Gastroesophageal sphincter (tissue), 4 donors: ENCODE measurements at regions not wholly inside any gene's neighbourhood (a gene's known extent, or its start where the extent isn't known, plus 50 kb on each side); places are given as distances from the start of the nearest gene placed in this dataset.

Experiments used
- ATAC-seq: fragments of 150-250 bp; one replicate; pipeline ENCODE4 v1.9.1; 2016; ENCODE audit warnings: mild to moderate bottlenecking, moderate library complexity
- H3K27ac ChIP-seq, 4 donors: fragments of 200-600 bp; sonication (generic) in 3 of 4; 1 replicate in 3 of 4; 2 replicates in 1 of 4; pipeline ENCODE4 v1.5.1; 2016 to 2019
- H3K27me3 ChIP-seq: fragments of 200-600 bp; sonication (generic); one replicate; pipeline ENCODE4 v1.5.1; 2019
- H3K36me3 ChIP-seq, 2 donors: fragments of 200-600 bp; sonication (generic); one replicate each; pipeline ENCODE4 v1.5.1; 2019; ENCODE audit warnings: control low read depth in 1 of 2
- H3K4me1 ChIP-seq, 3 donors: fragments of 200-600 bp; sonication (generic); 1 replicate in 2 of 3; 2 replicates in 1 of 3; pipeline ENCODE4 v1.5.1; 2016 to 2019; ENCODE audit warnings: control low read depth in 2 of 3
- H3K4me3 ChIP-seq, 2 donors: fragments of 200-600 bp; sonication (generic); one replicate each; pipeline ENCODE4 v1.5.1; 2019; ENCODE audit warnings: mild to moderate bottlenecking in 1 of 2, moderate library complexity in 1 of 2
- H3K9me3 ChIP-seq, 3 donors: fragments of 200-600 bp; sonication (generic); one replicate each; pipeline ENCODE4 v1.5.1; 2017 to 2019; ENCODE audit warnings: control low read depth in 2 of 3
- EP300 ChIP-seq: sonication (generic); formaldehyde crosslinking; IDR thresholded peaks from one replicate; pipeline ENCODE4 v1.6.1; 2017; ENCODE audit warnings: antibody characterized with exemption, mild to moderate bottlenecking
- POLR2A ChIP-seq, 2 donors: fragments of 450-650 bp; IDR thresholded peaks; one replicate each; pipeline ENCODE4 v1.6.1; 2017; ENCODE audit warnings: antibody characterized with exemption in 2 of 2, mild to moderate bottlenecking in 2 of 2, moderate library complexity in 1 of 2
- POLR2AphosphoS5 ChIP-seq: sonication (generic); formaldehyde crosslinking; IDR thresholded peaks from one replicate; pipeline ENCODE4 v1.6.1; 2017; ENCODE audit warnings: antibody characterized with exemption
- WGBS, 2 donors: methylation state at CpG; one replicate each; pipeline ENCODE4 v1.1.5; 2018; ENCODE audit warnings: low coverage in 1 of 2; 5-methylcytosine and 5-hydroxymethylcytosine counted together
- TF ChIP-seq, protein P1 (sequence below), 4 experiments: fragments of 200-600 bp in 2 of 4; fragments of 450-650 bp in 2 of 4; sonication (generic) in 1 of 4; IDR thresholded peaks; one replicate each; pipeline ENCODE4 v1.5.1; 2017 to 2019; ENCODE audit warnings: antibody characterized with exemption in 4 of 4, mild to moderate bottlenecking in 2 of 4, moderate library complexity in 2 of 4

GRCh38 chr2:82139979-82140611 lies 1835.5 kb upstream of the LRRTM1 start:
- Histone ChIP-seq H3K4me3 (no peak overlapping the region), H3K27me3 (no peaks in the 10 kb centered on the region), H3K4me1 (peaks cover 0 to 11% (median 0%) of the 10 kb centered on the region in 3 donors), H3K36me3 (no peaks in the 10 kb centered on the region), H3K9me3 (no peaks in the 10 kb centered on the region), H3K27ac (no peak overlapping the region)
- TF ChIP-seq, protein P1, sequence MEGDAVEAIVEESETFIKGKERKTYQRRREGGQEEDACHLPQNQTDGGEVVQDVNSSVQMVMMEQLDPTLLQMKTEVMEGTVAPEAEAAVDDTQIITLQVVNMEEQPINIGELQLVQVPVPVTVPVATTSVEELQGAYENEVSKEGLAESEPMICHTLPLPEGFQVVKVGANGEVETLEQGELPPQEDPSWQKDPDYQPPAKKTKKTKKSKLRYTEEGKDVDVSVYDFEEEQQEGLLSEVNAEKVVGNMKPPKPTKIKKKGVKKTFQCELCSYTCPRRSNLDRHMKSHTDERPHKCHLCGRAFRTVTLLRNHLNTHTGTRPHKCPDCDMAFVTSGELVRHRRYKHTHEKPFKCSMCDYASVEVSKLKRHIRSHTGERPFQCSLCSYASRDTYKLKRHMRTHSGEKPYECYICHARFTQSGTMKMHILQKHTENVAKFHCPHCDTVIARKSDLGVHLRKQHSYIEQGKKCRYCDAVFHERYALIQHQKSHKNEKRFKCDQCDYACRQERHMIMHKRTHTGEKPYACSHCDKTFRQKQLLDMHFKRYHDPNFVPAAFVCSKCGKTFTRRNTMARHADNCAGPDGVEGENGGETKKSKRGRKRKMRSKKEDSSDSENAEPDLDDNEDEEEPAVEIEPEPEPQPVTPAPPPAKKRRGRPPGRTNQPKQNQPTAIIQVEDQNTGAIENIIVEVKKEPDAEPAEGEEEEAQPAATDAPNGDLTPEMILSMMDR (IDR thresholded peaks at IDR 0.05): no peak
- TF ChIP-seq POLR2AphosphoS5: no peak
- TF ChIP-seq EP300: no peak
- no peak for TF ChIP-seq POLR2A (IDR thresholded peaks at IDR 0.05)
- ATAC-seq: no peak
- 35 to 44% methylated on average over 5 of the region's 5 CpGs for whole genome bisulfite sequencing, 2 donors

DNA sequence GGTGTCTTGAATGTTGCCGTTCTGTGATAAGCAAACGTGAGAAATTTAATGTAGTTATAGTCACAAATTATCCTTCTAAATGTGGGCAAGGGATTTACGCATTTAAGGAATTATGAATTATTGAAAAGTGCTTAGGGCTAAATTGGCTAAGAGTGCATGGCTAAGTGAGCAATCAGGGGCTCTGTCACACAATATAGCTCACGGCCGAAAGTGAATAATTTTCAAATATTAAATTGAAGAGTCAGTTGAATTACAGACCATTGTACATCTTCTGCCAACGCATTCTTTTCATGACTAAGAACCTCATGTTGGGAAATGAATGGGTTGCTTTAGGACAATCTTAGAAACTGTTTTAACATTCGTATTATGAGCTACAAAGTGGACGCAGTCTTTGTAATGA lies 1832.9 kb upstream of the LRRTM1 start:
- Histone ChIP-seq H3K27ac (no peak overlapping the region), H3K4me3 (no peak overlapping the region), H3K4me1 (peaks cover 0 to 11% (median 0%) of the 10 kb centered on the region in 3 donors), H3K36me3 (no peaks in the 10 kb centered on the region), H3K27me3 (no peaks in the 10 kb centered on the region), H3K9me3 (no peaks in the 10 kb centered on the region)
- TF ChIP-seq POLR2AphosphoS5 (no peak), POLR2A (IDR thresholded peaks at IDR 0.05) (no peak)
- no peak for ATAC-seq
- 83 to 90% methylated on average over 8 of the region's 8 CpGs for WGBS, 2 donors

DNA sequence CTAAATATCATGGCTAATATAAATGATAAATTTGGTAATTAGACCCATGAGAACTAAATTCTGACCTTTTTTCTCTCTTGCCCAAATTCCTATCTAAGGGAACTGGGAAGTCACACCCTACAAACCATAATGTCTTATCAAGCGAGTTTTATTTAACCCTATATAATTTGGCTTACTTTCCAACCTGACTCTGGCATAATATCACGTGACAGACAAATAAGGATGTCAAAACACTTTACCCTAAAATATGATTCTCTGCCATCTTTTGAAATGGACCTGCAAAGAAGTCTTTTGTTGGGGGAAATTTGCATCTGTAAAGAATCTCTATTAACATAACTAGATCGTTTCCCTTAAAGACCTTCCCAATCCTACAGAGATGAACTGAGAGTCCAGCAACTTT lies 1823.5 kb upstream of the LRRTM1 start:
- no peaks in the 10 kb centered on the region for H3K9me3 ChIP-seq
- H3K4me1 ChIP-seq: peaks cover 0 to 7% (median 0%) of the 10 kb centered on the region in 3 donors
- no peaks in the 10 kb centered on the region for H3K27me3 ChIP-seq
- WGBS, 2 donors: 84 to 95% methylated on average over 2 to 3 of the region's 3 CpGs
- TF ChIP-seq POLR2AphosphoS5 (no peak), EP300 (no peak), POLR2A (IDR thresholded peaks at IDR 0.05) (no peak)
- TF ChIP-seq, protein P1 (IDR thresholded peaks at IDR 0.05): no peak
- H3K36me3 ChIP-seq: no peaks in the 10 kb centered on the region
- no peak overlapping the region for H3K4me3 ChIP-seq
- no peak overlapping the region for H3K27ac ChIP-seq
- ATAC-seq: no peak

DNA sequence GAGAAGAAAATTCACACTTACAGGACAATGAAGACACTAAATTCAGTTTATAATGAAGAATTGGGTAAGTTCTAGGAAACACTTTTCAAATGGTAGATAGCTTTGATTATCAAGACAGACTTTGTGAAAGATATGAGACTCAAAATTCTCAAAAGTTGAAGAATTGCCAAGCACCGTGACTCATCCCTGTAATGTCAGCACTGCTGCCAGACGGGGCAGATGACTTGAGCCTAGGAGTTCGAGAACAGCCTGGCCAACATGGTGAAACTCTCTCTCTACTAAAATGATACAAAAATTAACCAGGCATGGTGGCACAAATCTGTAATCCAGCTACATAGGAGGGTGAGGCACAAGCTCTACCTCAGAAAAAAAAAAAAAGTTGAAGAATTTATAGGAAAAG lies 1820.1 kb upstream of the LRRTM1 start:
- WGBS, 2 donors: 45 to 48% methylated on average over 3 of the region's 3 CpGs
- TF ChIP-seq POLR2AphosphoS5 (no peak), EP300 (no peak), POLR2A (IDR thresholded peaks at IDR 0.05) (no peak)
- TF ChIP-seq, protein P1 (IDR thresholded peaks at IDR 0.05): no peak
- Histone ChIP-seq H3K27ac (no peak overlapping the region), H3K9me3 (no peaks in the 10 kb centered on the region), H3K27me3 (no peaks in the 10 kb centered on the region), H3K36me3 (no peaks in the 10 kb centered on the region), H3K4me3 (no peak overlapping the region), H3K4me1 (peaks cover 0 to 8% (median 0%) of the 10 kb centered on the region in 3 donors)
- no peak for ATAC-seq

DNA sequence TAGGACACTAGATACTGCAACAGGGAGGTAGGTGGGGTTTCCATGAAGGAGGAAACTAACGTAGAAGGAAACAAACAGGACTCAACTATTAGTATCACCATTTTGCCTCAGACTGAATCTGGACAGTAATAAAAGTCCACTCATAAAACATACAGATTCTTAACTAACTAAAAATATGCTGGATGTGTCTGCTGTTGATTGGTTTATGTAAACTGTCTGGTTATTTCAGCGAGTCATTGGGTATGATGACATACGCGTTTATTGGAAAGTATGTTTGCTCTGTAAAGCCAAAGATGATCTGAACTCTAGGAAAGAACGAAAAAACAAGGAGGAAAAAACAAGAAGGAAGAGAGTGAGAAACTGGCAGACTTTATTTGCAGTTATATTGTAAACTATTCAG lies 1816.1 kb upstream of the LRRTM1 start:
- H3K4me1 ChIP-seq: peaks cover 0 to 8% (median 0%) of the 10 kb centered on the region in 3 donors
- WGBS, 2 donors: 88 to 91% methylated on average over 5 of the region's 5 CpGs
- no peak overlapping the region for H3K4me3 ChIP-seq
- H3K9me3 ChIP-seq: no peaks in the 10 kb centered on the region
- H3K27me3 ChIP-seq: no peaks in the 10 kb centered on the region
- H3K27ac ChIP-seq: no peak overlapping the region
- no peaks in the 10 kb centered on the region for H3K36me3 ChIP-seq
- no peak for ATAC-seq
- TF ChIP-seq, protein P1 (IDR thresholded peaks at IDR 0.05): no peak
- TF ChIP-seq POLR2AphosphoS5: no peak
- no peak for TF ChIP-seq EP300
- no peak for TF ChIP-seq POLR2A (IDR thresholded peaks at IDR 0.05)
